SU-DHL-6 (cell line): ENCODE measurements at regions not wholly inside any gene's neighbourhood (a gene's known extent, or its start where the extent isn't known, plus 50 kb on each side); places are given as distances from the start of the nearest gene placed in this dataset.

Experiments used
- CTCF ChIP-seq: fragments of 200-600 bp; sonication (generic); IDR thresholded peaks from one replicate; pipeline ENCODE4 v1.5.1; 2017; ENCODE audit warnings: antibody characterized with exemption, mild to moderate bottlenecking, low read length, moderate library complexity; ENCODE audit not compliant: insufficient read depth, poor library complexity, severe bottlenecking
- EZH2phosphoT487 ChIP-seq: fragments of 200-600 bp; sonication (generic), shearing (Covaris generic); conservative IDR thresholded peaks from 2 replicates; pipeline ENCODE4 v1.6.1; 2018; ENCODE audit warnings: mild to moderate bottlenecking, antibody characterized with exemption, low read length, moderate library complexity, mixed read lengths

GRCh38 chr2:147711031-147711430 lies 133.8 kb upstream of the ACVR2A start:
- TF ChIP-seq EZH2phosphoT487 = no peak
- TF ChIP-seq CTCF = no peak
